ENCODE measurements at regions not wholly inside any gene's neighbourhood (a gene's known extent, or its start where the extent isn't known, plus 50 kb on each side); places are given as distances from the start of the nearest gene placed in this dataset.

GRCh38 chr15:70522323-70522966 is 240.9 kb downstream of the UACA start:
- DNase-seq (ENCODE audit: low read depth, low spot score) (no peak), ATAC-seq (no peak), FAIRE-seq (no peak)
- Histone ChIP-seq H3K36me3 (ENCODE audit: control insufficient read depth in 2 of 2, insufficient read depth in 2 of 2, low read length in 1 of 2) (no peaks in the 10 kb centered on the region), H3K79me2 (ENCODE audit: control insufficient read depth, insufficient read depth, low read length) (no peaks in the 10 kb centered on the region), H3K4me1 (ENCODE audit: control insufficient read depth, insufficient read depth, low read length) (peaks cover 7% of the 10 kb centered on the region), H3K9me3 (replicated peaks; ENCODE audit: control insufficient read depth, insufficient read depth, low read length) (peaks cover under 1% of the 10 kb centered on the region; the same call in 1 of the 3 replicates), H3K27me3 (replicated peaks in 1 of 2; ENCODE audit: control insufficient read depth in 2 of 2, insufficient read depth in 2 of 2, low read length in 1 of 2) (no peaks in the 10 kb centered on the region; a peak in 1 of 4 replicates), H3K27ac (ENCODE audit: control insufficient read depth, insufficient read depth) (no peak overlapping the region), H2AFZ (ENCODE audit: control insufficient read depth, low read depth, low read length) (no peak overlapping the region), H3K4me2 (ENCODE audit: control insufficient read depth, insufficient read depth) (no peak overlapping the region), H4K20me1 (ENCODE audit: control insufficient read depth, insufficient read depth) (no peaks in the 10 kb centered on the region), H3K9ac (ENCODE audit: control insufficient read depth, insufficient read depth, low read length) (no peak overlapping the region), H3K4me3 (no peak overlapping the region)
- no TSS peak for BruUV-seq (replicated peaks)
- intact Hi-C loops (cut with micrococcal nuclease; ENCODE audit: unreplicated experiment): no loop called here
- ChIA-PET SMC1A (ENCODE audit: uncharacterized antibody, unreplicated experiment) (no interaction called here), RAD21 (ENCODE audit: unreplicated experiment) (no interaction called here), POLR2A (no interaction called here), CTCF (interaction anchor here (1.0 kb wide), 1 partner anchor 9 kb away, joined by 3 read pairs; no protein-coding TSS in a partner anchor)
- WGBS (ENCODE audit: insufficient coverage, insufficient replicate concordance, low lambda C conversion rate, missing lambda C conversion rate): 70% methylated on average over 5 of the region's 5 CpGs
- in situ Hi-C loops (cut with MboI): no loop called here
- TF ChIP-seq MTA3 (IDR thresholded peaks at IDR 0.05; ENCODE audit: borderline replicate concordance, low read length) (no peak), SUZ12 (IDR thresholded peaks at IDR 0.05; ENCODE audit: unreplicated experiment) (no peak), MEF2A (IDR thresholded peaks at IDR 0.05; ENCODE audit: insufficient read depth, low read depth, low read length) (no peak), GABPA (IDR thresholded peaks at IDR 0.05; ENCODE audit: low read depth) (no peak), ZNF207 (IDR thresholded peaks at IDR 0.05; ENCODE audit: borderline replicate concordance) (no peak), RFX5 (IDR thresholded peaks at IDR 0.05; ENCODE audit: low read depth, low read length) (no peak), LARP7 (IDR thresholded peaks at IDR 0.05) (no peak), CREM (IDR thresholded peaks at IDR 0.05; ENCODE audit: low read depth) (no peak)
- TF ChIP-seq, protein P1, sequence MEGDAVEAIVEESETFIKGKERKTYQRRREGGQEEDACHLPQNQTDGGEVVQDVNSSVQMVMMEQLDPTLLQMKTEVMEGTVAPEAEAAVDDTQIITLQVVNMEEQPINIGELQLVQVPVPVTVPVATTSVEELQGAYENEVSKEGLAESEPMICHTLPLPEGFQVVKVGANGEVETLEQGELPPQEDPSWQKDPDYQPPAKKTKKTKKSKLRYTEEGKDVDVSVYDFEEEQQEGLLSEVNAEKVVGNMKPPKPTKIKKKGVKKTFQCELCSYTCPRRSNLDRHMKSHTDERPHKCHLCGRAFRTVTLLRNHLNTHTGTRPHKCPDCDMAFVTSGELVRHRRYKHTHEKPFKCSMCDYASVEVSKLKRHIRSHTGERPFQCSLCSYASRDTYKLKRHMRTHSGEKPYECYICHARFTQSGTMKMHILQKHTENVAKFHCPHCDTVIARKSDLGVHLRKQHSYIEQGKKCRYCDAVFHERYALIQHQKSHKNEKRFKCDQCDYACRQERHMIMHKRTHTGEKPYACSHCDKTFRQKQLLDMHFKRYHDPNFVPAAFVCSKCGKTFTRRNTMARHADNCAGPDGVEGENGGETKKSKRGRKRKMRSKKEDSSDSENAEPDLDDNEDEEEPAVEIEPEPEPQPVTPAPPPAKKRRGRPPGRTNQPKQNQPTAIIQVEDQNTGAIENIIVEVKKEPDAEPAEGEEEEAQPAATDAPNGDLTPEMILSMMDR (IDR thresholded peaks at IDR 0.05 in 2 of 3, conservative IDR thresholded peaks at IDR 0.05 in 1 of 3; ENCODE audit: control insufficient read depth in 2 of 3, extremely low read depth in 1 of 3, insufficient read depth in 1 of 3, low read depth in 3 of 3, low read length in 3 of 3): no peak
- TF ChIP-seq, protein P2, sequence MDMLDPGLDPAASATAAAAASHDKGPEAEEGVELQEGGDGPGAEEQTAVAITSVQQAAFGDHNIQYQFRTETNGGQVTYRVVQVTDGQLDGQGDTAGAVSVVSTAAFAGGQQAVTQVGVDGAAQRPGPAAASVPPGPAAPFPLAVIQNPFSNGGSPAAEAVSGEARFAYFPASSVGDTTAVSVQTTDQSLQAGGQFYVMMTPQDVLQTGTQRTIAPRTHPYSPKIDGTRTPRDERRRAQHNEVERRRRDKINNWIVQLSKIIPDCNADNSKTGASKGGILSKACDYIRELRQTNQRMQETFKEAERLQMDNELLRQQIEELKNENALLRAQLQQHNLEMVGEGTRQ (IDR thresholded peaks at IDR 0.05; ENCODE audit: borderline replicate concordance, low read depth, low read length): no peak
- TF ChIP-seq, protein P3, sequence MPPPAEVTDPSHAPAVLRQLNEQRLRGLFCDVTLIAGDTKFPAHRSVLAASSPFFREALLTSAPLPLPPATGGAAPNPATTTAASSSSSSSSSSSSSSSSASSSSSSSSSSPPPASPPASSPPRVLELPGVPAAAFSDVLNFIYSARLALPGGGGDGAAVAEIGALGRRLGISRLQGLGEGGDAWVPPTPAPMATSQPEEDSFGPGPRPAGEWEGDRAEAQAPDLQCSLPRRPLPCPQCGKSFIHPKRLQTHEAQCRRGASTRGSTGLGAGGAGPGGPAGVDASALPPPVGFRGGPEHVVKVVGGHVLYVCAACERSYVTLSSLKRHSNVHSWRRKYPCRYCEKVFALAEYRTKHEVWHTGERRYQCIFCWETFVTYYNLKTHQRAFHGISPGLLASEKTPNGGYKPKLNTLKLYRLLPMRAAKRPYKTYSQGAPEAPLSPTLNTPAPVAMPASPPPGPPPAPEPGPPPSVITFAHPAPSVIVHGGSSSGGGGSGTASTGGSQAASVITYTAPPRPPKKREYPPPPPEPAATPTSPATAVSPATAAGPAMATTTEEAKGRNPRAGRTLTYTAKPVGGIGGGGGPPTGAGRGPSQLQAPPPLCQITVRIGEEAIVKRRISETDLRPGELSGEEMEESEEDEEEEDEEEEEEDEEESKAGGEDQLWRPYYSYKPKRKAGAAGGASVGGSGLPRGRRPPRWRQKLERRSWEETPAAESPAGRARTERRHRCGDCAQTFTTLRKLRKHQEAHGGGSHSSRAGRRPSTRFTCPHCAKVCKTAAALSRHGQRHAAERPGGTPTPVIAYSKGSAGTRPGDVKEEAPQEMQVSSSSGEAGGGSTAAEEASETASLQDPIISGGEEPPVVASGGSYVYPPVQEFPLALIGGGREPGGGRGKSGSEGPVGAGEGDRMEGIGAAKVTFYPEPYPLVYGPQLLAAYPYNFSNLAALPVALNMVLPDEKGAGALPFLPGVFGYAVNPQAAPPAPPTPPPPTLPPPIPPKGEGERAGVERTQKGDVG (CRISPR knock-in tag; IDR thresholded peaks at IDR 0.05): no peak
- TF ChIP-seq, protein P4, sequence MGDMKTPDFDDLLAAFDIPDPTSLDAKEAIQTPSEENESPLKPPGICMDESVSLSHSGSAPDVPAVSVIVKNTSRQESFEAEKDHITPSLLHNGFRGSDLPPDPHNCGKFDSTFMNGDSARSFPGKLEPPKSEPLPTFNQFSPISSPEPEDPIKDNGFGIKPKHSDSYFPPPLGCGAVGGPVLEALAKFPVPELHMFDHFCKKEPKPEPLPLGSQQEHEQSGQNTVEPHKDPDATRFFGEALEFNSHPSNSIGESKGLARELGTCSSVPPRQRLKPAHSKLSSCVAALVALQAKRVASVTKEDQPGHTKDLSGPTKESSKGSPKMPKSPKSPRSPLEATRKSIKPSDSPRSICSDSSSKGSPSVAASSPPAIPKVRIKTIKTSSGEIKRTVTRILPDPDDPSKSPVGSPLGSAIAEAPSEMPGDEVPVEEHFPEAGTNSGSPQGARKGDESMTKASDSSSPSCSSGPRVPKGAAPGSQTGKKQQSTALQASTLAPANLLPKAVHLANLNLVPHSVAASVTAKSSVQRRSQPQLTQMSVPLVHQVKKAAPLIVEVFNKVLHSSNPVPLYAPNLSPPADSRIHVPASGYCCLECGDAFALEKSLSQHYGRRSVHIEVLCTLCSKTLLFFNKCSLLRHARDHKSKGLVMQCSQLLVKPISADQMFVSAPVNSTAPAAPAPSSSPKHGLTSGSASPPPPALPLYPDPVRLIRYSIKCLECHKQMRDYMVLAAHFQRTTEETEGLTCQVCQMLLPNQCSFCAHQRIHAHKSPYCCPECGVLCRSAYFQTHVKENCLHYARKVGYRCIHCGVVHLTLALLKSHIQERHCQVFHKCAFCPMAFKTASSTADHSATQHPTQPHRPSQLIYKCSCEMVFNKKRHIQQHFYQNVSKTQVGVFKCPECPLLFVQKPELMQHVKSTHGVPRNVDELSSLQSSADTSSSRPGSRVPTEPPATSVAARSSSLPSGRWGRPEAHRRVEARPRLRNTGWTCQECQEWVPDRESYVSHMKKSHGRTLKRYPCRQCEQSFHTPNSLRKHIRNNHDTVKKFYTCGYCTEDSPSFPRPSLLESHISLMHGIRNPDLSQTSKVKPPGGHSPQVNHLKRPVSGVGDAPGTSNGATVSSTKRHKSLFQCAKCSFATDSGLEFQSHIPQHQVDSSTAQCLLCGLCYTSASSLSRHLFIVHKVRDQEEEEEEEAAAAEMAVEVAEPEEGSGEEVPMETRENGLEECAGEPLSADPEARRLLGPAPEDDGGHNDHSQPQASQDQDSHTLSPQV (IDR thresholded peaks at IDR 0.05): no peak
